GM23338 (cell line): ENCODE measurements at regions not wholly inside any gene's neighbourhood (a gene's known extent, or its start where the extent isn't known, plus 50 kb on each side); places are given as distances from the start of the nearest gene placed in this dataset.

ENCODE experiments used
- ATAC-seq: fragments of 200-7000 bp; cut with Tn5 transposase; 3 replicates; pipeline ENCODE4 v1.9.1; 2020
- DNase-seq: peaks from one replicate; pipeline ENCODE4 v3.0.0-alpha.2; 2015; ENCODE audit warnings: low spot score
- H2AFZ ChIP-seq: fragments of 200-600 bp; sonication (generic); 2 replicates; pipeline ENCODE4 v1.8.0; 2016; ENCODE audit warnings: antibody characterized with exemption, mild to moderate bottlenecking, moderate library complexity
- H3F3A ChIP-seq: fragments of 200-600 bp; sonication (generic); replicated peaks from 2 replicates; pipeline ENCODE4 v1.8.0; 2017; ENCODE audit warnings: antibody characterized with exemption, mixed run types, low read depth
- H3K27ac ChIP-seq: fragments of 200-600 bp; sonication (generic); 2 replicates; pipeline ENCODE4 v1.6.1; 2016; ENCODE audit warnings: low read depth
- H3K27me3 ChIP-seq: fragments of 200-600 bp; sonication (generic); 2 replicates; pipeline ENCODE4 v1.8.0; 2016; ENCODE audit warnings: mild to moderate bottlenecking, mixed run types, moderate library complexity; ENCODE audit not compliant: insufficient read depth
- H3K36me3 ChIP-seq: fragments of 200-600 bp; sonication (generic); 2 replicates; pipeline ENCODE4 v1.8.0; 2016; ENCODE audit warnings: mild to moderate bottlenecking; ENCODE audit not compliant: insufficient read depth
- H3K4me1 ChIP-seq: fragments of 200-600 bp; sonication (generic); 2 replicates; pipeline ENCODE4 v1.8.0; 2016; ENCODE audit warnings: mild to moderate bottlenecking, moderate library complexity; ENCODE audit not compliant: insufficient read depth
- H3K4me2 ChIP-seq: fragments of 200-600 bp; sonication (generic); 2 replicates; pipeline ENCODE4 v1.7.1; 2017; ENCODE audit warnings: mixed run types
- H3K4me3 ChIP-seq: fragments of 200-600 bp; sonication (generic); 2 replicates; pipeline ENCODE4 v1.6.1; 2016; ENCODE audit warnings: mixed run types
- H3K79me2 ChIP-seq: fragments of 200-600 bp; sonication (generic); replicated peaks from 2 replicates; pipeline ENCODE4 v1.8.0; 2017; ENCODE audit warnings: mild to moderate bottlenecking; ENCODE audit not compliant: insufficient read depth
- H3K9me2 ChIP-seq: fragments of 200-600 bp; sonication (generic); 2 replicates; pipeline ENCODE4 v1.8.0; 2017; ENCODE audit not compliant: insufficient read depth
- H4K20me1 ChIP-seq: fragments of 200-600 bp; sonication (generic); replicated peaks from 2 replicates; pipeline ENCODE4 v1.8.0; 2017; ENCODE audit warnings: mild to moderate bottlenecking; ENCODE audit not compliant: insufficient read depth
- H3K27ac Mint-ChIP-seq: 2 replicates; pipeline ENCODE4 v1.8.0; 2020; ENCODE audit warnings: inconsistent platforms, mild to moderate bottlenecking, moderate library complexity, mixed read lengths
- H3K27me3 Mint-ChIP-seq: 3 replicates; pipeline ENCODE4 v1.8.0; 2022; ENCODE audit warnings: low read depth, mild to moderate bottlenecking, moderate library complexity, mixed read lengths, inconsistent platforms; ENCODE audit not compliant: insufficient read depth, poor library complexity
- H3K36me3 Mint-ChIP-seq: 3 replicates; pipeline ENCODE4 v1.8.0; 2021; ENCODE audit warnings: low read depth, mild to moderate bottlenecking, inconsistent platforms, moderate library complexity, mixed read lengths
- H3K4me1 Mint-ChIP-seq: 3 replicates; pipeline ENCODE4 v1.8.0; 2020; ENCODE audit warnings: mild to moderate bottlenecking, inconsistent platforms, mixed read lengths
- H3K4me3 Mint-ChIP-seq: 3 replicates; pipeline ENCODE4 v1.8.0; 2021; ENCODE audit warnings: moderate library complexity, mild to moderate bottlenecking, inconsistent platforms, mixed read lengths
- H3K9me3 Mint-ChIP-seq: 3 replicates; pipeline ENCODE4 v1.8.0; 2020; ENCODE audit warnings: moderate library complexity, mild to moderate bottlenecking, inconsistent platforms, mixed read lengths
- CREB1 ChIP-seq: fragments of 250-450 bp; sonication (Bioruptor Pico); IDR thresholded peaks from 2 replicates; pipeline ENCODE4 v1.5.0; 2020; ENCODE audit warnings: low read depth, mild to moderate bottlenecking, moderate library complexity
- CTCF ChIP-seq, 2 experiments: fragments of 200-600 bp in 1 of 2; sonication (generic) in 1 of 2; conservative IDR thresholded peaks; 2 replicates each; pipeline versions ENCODE4 v1.5.1 to v1.6.1; 2016 to 2017; ENCODE audit warnings: antibody characterized with exemption in 2 of 2, low read depth in 2 of 2, mild to moderate bottlenecking in 2 of 2, moderate library complexity in 1 of 2
- ETS1 ChIP-seq: IDR thresholded peaks from 2 replicates; pipeline ENCODE4 v1.6.1; 2016; ENCODE audit warnings: antibody characterized with exemption
- EZH2 ChIP-seq: fragments of 200-600 bp; sonication (generic); IDR thresholded peaks from one replicate; pipeline ENCODE4 v1.8.0; 2017; ENCODE audit warnings: antibody characterized with exemption, mild to moderate bottlenecking, low read depth; ENCODE audit not compliant: unreplicated experiment
- EZH2phosphoT487 ChIP-seq: fragments of 200-600 bp; sonication (generic); IDR thresholded peaks from one replicate; pipeline ENCODE4 v1.8.1; 2018; ENCODE audit warnings: antibody characterized with exemption; ENCODE audit not compliant: unreplicated experiment
- JUNB ChIP-seq: IDR thresholded peaks from one replicate; pipeline ENCODE4 v1.6.1; 2016; ENCODE audit warnings: antibody characterized with exemption; ENCODE audit not compliant: unreplicated experiment
- NANOG ChIP-seq: IDR thresholded peaks from 2 replicates; pipeline ENCODE4 v1.6.1; 2016; ENCODE audit warnings: antibody characterized with exemption, borderline replicate concordance
- POLR2AphosphoS5 ChIP-seq: IDR thresholded peaks from 2 replicates; pipeline ENCODE4 v1.6.1; 2016; ENCODE audit warnings: antibody characterized with exemption, low read depth
- REST ChIP-seq: IDR thresholded peaks from one replicate; pipeline ENCODE4 v1.6.1; 2018; ENCODE audit warnings: antibody characterized with exemption; ENCODE audit not compliant: unreplicated experiment
- STAT1 ChIP-seq: IDR thresholded peaks from one replicate; pipeline ENCODE4 v1.6.1; 2016; ENCODE audit warnings: antibody characterized with exemption; ENCODE audit not compliant: unreplicated experiment
- ZNF114 ChIP-seq: fragments of 250-450 bp; sonication (Bioruptor Pico); IDR thresholded peaks from 2 replicates; pipeline ENCODE4 v1.5.0; 2020; ENCODE audit warnings: mild to moderate bottlenecking, moderate library complexity
- ZNF331 ChIP-seq: fragments of 250-450 bp; sonication (Bioruptor Pico); IDR thresholded peaks from 2 replicates; pipeline ENCODE4 v1.5.0; 2020; ENCODE audit warnings: low read depth, mild to moderate bottlenecking, moderate library complexity
- ZNF462 ChIP-seq: fragments of 250-450 bp; sonication (Bioruptor Pico); IDR thresholded peaks from 2 replicates; pipeline ENCODE4 v1.5.0; 2020; ENCODE audit warnings: mild to moderate bottlenecking, moderate library complexity

GRCh38 chr13:69391756-69392155 is 715.9 kb upstream of the ATXN8OS start:
- no peak for TF ChIP-seq CTCF (conservative IDR thresholded peaks at IDR 0.05; ENCODE audit: low read depth in 2 of 2)
- no peak for TF ChIP-seq EZH2phosphoT487
- TF ChIP-seq EZH2: no peak
- no peak for TF ChIP-seq POLR2AphosphoS5
- TF ChIP-seq CREB1 (CRISPR knock-in tag): no peak
- TF ChIP-seq ZNF462 (CRISPR knock-in tag): no peak
- TF ChIP-seq ZNF331 (CRISPR knock-in tag): no peak
- TF ChIP-seq NANOG: no peak
- no peak for TF ChIP-seq ETS1
- no peak for TF ChIP-seq REST
- TF ChIP-seq STAT1: no peak
- no peak for TF ChIP-seq ZNF114 (CRISPR knock-in tag)
- TF ChIP-seq JUNB: no peak
- H3K4me1 Mint-ChIP-seq: no peaks in the 10 kb centered on the region
- H3K4me3 Mint-ChIP-seq: no peak overlapping the region
- Histone ChIP-seq H3F3A (no peaks in the 10 kb centered on the region), H3K9me2 (no peaks in the 10 kb centered on the region), H3K4me1 (no peaks in the 10 kb centered on the region), H2AFZ (no peak overlapping the region), H3K27me3 (no peaks in the 10 kb centered on the region), H4K20me1 (no peaks in the 10 kb centered on the region), H3K36me3 (no peaks in the 10 kb centered on the region), H3K4me3 (no peak overlapping the region), H3K27ac (no peak overlapping the region), H3K4me2 (no peak overlapping the region), H3K79me2 (no peaks in the 10 kb centered on the region)
- peaks cover 1% of the 10 kb centered on the region for H3K27me3 Mint-ChIP-seq
- ATAC-seq: no peak
- H3K27ac Mint-ChIP-seq: no peak overlapping the region
- H3K36me3 Mint-ChIP-seq: no peaks in the 10 kb centered on the region
- no peaks in the 10 kb centered on the region for H3K9me3 Mint-ChIP-seq
- DNase-seq: no peak
